Parathyroid adenoma (tissue), 2 donors: ENCODE measurements at regions not wholly inside any gene's neighbourhood (a gene's known extent, or its start where the extent isn't known, plus 50 kb on each side); places are given as distances from the start of the nearest gene placed in this dataset.

Experiments used
- H2AFZ ChIP-seq: fragments of 300-600 bp; sonication (generic); one replicate; pipeline ENCODE4 v1.7.0; 2017; ENCODE audit warnings: antibody characterized with exemption, mild to moderate bottlenecking
- H3K27ac ChIP-seq: fragments of 300-600 bp; sonication (generic); one replicate; pipeline ENCODE4 v1.7.0; 2017
- H3K27me3 ChIP-seq: fragments of 300-600 bp; sonication (generic); one replicate; pipeline ENCODE4 v1.7.0; 2017; ENCODE audit warnings: low read length; ENCODE audit not compliant: control insufficient read depth, insufficient read depth
- H3K36me3 ChIP-seq: fragments of 300-600 bp; sonication (generic); one replicate; pipeline ENCODE4 v1.7.0; 2017; ENCODE audit warnings: low read length; ENCODE audit not compliant: control insufficient read depth, insufficient read depth
- H3K4me1 ChIP-seq: fragments of 300-600 bp; sonication (generic); one replicate; pipeline ENCODE4 v1.7.0; 2017; ENCODE audit warnings: control low read depth
- H3K4me2 ChIP-seq: fragments of 300-600 bp; sonication (generic); one replicate; pipeline ENCODE4 v1.7.0; 2017; ENCODE audit warnings: low read length
- H3K4me3 ChIP-seq: fragments of 300-600 bp; sonication (generic); one replicate; pipeline ENCODE4 v1.7.0; 2017; ENCODE audit warnings: low read depth, low read length
- H3K79me2 ChIP-seq: fragments of 300-600 bp; sonication (generic); one replicate; pipeline ENCODE4 v1.7.0; 2017; ENCODE audit warnings: control low read depth
- H3K9ac ChIP-seq: fragments of 300-600 bp; sonication (generic); one replicate; pipeline ENCODE4 v1.7.0; 2017; ENCODE audit warnings: mild to moderate bottlenecking
- H3K9me3 ChIP-seq: fragments of 300-600 bp; sonication (generic); one replicate; pipeline ENCODE4 v1.7.0; 2017; ENCODE audit warnings: low read length; ENCODE audit not compliant: control insufficient read depth
- CTCF ChIP-seq: fragments of 300-600 bp; sonication (generic); IDR thresholded peaks from one replicate; pipeline ENCODE4 v1.7.0; 2017; ENCODE audit warnings: antibody characterized with exemption, mild to moderate bottlenecking
- donor health status: primary hyperparathyroidism.

DNA sequence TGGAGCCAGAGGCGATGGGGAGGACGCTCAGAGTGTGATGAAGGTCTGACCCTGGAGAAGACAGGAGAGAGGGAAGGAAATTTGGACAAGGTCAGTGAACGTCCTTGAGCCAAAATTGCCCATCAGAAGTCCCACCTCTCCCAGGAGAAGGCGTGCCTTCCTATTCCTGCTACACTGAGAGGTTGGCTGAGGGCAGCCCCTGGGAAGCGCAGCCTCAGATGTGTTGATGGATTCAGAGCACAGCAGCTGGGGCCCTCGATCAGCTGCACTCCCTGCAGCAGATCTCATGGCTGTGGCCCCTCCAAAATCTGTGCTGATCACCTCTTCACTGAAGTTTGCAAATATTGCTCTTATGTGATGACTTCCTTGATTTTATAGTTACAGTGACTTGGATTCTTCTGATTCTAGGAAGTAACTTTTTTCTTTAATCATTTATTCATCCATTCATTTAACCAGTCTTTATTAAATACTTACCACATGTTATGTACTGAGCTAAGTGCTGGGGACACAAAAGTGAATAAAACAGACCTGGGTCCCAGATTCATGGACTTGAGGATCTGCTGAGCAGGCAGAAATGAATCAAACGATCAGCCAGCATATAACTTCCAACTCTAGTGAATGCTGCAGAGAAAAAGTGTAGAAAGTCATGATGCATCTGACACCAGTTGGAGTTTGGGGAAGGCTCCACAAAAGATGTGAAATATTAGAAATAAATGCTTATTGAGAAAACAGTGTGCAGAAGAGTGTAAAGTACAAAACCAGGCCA lies 69.6 kb upstream of the ARMC2 start:
- H3K36me3 ChIP-seq, result no peaks in the 10 kb centered on the region
- no peak for TF ChIP-seq CTCF

GRCh38 chr6:108779536-108780275 lies 68.5 kb upstream of the ARMC2 start:
- Histone ChIP-seq H3K4me3 (no peak overlapping the region), H3K4me2 (no peak overlapping the region), H3K9me3 (no peaks in the 10 kb centered on the region), H3K79me2 (no peaks in the 10 kb centered on the region), H2AFZ (no peak overlapping the region), H3K9ac (no peak overlapping the region), H3K27ac (no peak overlapping the region), H3K36me3 (no peaks in the 10 kb centered on the region), H3K4me1 (peaks cover 4% of the 10 kb centered on the region), H3K27me3 (no peaks in the 10 kb centered on the region)
- TF ChIP-seq CTCF, result no peak

More for the DNA sequence above, 69.6 kb upstream of the ARMC2 start:
- no peak overlapping the region for H2AFZ ChIP-seq
- H3K79me2 ChIP-seq, result no peaks in the 10 kb centered on the region
- H3K4me3 ChIP-seq, result no peak overlapping the region
- no peaks in the 10 kb centered on the region for H3K27me3 ChIP-seq
- peaks cover 4% of the 10 kb centered on the region for H3K4me1 ChIP-seq
- no peak overlapping the region for H3K4me2 ChIP-seq
- no peak overlapping the region for H3K9ac ChIP-seq
- H3K9me3 ChIP-seq, result no peaks in the 10 kb centered on the region
- no peak overlapping the region for H3K27ac ChIP-seq

DNA sequence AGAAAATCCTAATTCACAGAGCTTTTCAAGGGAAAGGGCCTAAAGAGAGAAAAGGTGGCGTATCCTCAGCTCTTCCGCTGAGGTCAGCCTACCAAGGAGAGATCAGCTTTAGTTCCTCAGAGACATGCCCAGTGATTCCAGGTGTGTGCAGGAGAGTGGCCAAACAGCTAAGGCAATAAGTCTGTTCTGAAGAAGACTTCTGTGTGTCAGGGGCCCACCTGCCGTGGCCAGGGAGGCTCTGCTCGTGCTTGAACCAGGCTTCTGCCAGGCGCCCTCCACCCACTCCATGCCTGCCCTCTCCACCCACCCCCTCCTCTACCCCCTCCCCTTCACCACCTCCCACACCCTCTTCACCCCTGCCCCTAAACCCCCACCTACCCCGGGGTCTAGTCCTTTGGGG lies 67.4 kb upstream of the ARMC2 start:
- Histone ChIP-seq H3K36me3 (no peaks in the 10 kb centered on the region), H3K27ac (no peak overlapping the region), H2AFZ (no peak overlapping the region), H3K4me1 (peaks cover 4% of the 10 kb centered on the region), H3K4me3 (no peak overlapping the region), H3K79me2 (no peaks in the 10 kb centered on the region), H3K9ac (no peak overlapping the region), H3K27me3 (no peaks in the 10 kb centered on the region), H3K9me3 (no peaks in the 10 kb centered on the region), H3K4me2 (no peak overlapping the region)
- no peak for TF ChIP-seq CTCF

DNA sequence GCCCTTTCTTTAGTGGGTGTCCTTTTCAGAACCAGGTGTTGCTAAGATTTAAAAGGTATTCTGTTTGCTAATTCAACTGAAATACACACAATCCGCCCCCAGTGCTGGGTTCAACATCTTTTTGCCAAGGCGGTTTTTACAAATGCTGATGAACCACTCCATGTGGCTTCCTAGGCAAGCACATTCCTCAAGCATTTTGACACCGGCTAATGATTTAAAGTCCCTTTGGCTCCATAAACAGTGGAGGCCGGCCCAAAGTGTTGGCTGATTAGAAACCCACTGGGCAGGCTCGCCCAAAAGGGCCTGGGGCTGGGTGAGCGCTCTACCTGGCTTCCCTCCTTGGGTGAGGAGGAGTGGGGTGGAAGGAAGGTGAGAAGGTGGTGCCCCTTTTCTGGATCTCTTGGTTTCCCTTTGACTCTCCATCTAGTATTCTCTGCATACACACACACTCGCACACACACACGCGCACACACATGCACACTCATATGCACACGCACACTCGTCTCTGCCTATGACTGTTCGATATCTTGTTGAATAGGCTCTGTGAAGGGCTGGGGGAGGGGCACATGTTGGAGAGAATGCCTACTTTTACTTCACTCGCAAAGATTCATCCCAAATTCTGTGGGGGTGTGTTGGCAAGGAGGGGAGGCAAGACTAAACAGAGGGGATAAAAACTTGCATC lies 66.7 kb upstream of the ARMC2 start:
- Histone ChIP-seq H3K27ac (no peak overlapping the region), H3K36me3 (no peaks in the 10 kb centered on the region)
- TF ChIP-seq CTCF, result no peak

More for the DNA sequence above, 66.7 kb upstream of the ARMC2 start:
- Histone ChIP-seq H3K27me3 (no peaks in the 10 kb centered on the region), H3K9me3 (no peaks in the 10 kb centered on the region), H3K4me1 (peaks cover 4% of the 10 kb centered on the region), H3K9ac (no peak overlapping the region), H3K4me3 (peak overlapping the region; percentile 69), H3K4me2 (peak overlapping the region; percentile 81), H3K79me2 (no peaks in the 10 kb centered on the region), H2AFZ (peak overlapping the region; percentile 84)
